H1 (cell line): ENCODE measurements at regions not wholly inside any gene's neighbourhood (a gene's known extent, or its start where the extent isn't known, plus 50 kb on each side); places are given as distances from the start of the nearest gene placed in this dataset.

ENCODE experiments used
- CTCF ChIA-PET: fragments of 300-600 bp; sonication (Branson Sonifier 250); formaldehyde crosslinking; loops from one replicate; lab custom pipeline; 2021; ENCODE audit not compliant: partially characterized antibody; lab: Charles Lee
- POLR2A ChIA-PET: fragments of 300-600 bp; sonication (Branson Sonifier 250); formaldehyde crosslinking; loops from one replicate; lab custom pipeline; 2021; ENCODE audit warnings: inconsistent platforms; ENCODE audit not compliant: partially characterized antibody; lab: Charles Lee
- DNase-seq, 2 experiments: peaks; one replicate each; pipeline versions ENCODE4 v3.0.0 to v3.0.0-alpha.2; 2010 to 2022; ENCODE audit warnings: low spot score in 2 of 2, low read depth in 1 of 2, mixed read lengths in 1 of 2
- FAIRE-seq: peaks from 2 replicates; lab custom pipeline; 2011; peaks lifted over from hg19 to GRCh38; lab: Jason Lieb, UNC
- H2AFZ ChIP-seq: 2 replicates; pipeline ENCODE4 v1.8.1; 2012; ENCODE audit warnings: low read length, inconsistent platforms
- H2AK5ac ChIP-seq: 2 replicates; pipeline ENCODE4 v1.6.1; 2013; ENCODE audit warnings: low read depth, low read length
- H2BK120ac ChIP-seq: replicated peaks from 2 replicates; pipeline ENCODE3; 2013; ENCODE audit warnings: low read depth, low read length, inconsistent platforms
- H2BK12ac ChIP-seq: 2 replicates; pipeline ENCODE4 v1.6.1; 2013; ENCODE audit warnings: low read depth, low read length
- H2BK15ac ChIP-seq: 2 replicates; pipeline ENCODE4 v1.6.1; 2013; ENCODE audit warnings: low read length
- H2BK20ac ChIP-seq: 2 replicates; pipeline ENCODE4 v1.6.1; 2013; ENCODE audit warnings: low read length
- H2BK5ac ChIP-seq: 2 replicates; pipeline ENCODE4 v1.6.1; 2013; ENCODE audit warnings: low read depth, low read length
- H3K14ac ChIP-seq: 2 replicates; pipeline ENCODE4 v1.6.1; 2013; ENCODE audit warnings: inconsistent platforms; ENCODE audit not compliant: insufficient read length
- H3K18ac ChIP-seq: 2 replicates; pipeline ENCODE4 v1.6.1; 2013; ENCODE audit warnings: low read length; ENCODE audit errors: extremely low read depth
- H3K23ac ChIP-seq: 2 replicates; pipeline ENCODE4 v1.6.1; 2013; ENCODE audit warnings: inconsistent platforms; ENCODE audit not compliant: insufficient read length
- H3K23me2 ChIP-seq: 2 replicates; pipeline ENCODE4 v1.6.1; 2013; ENCODE audit warnings: low read depth, low read length
- H3K27ac ChIP-seq: 2 replicates; pipeline ENCODE4 v1.6.1; 2011; ENCODE audit warnings: low read depth, low read length, inconsistent platforms
- H3K27me3 ChIP-seq, 4 experiments: replicated peaks in 1 of 4; 1 replicate in 1 of 4; 2 replicates in 3 of 4; pipeline versions ENCODE4 v1.6.1 to v1.8.1; 2011 to 2013; ENCODE audit warnings: low read length in 3 of 4, mild to moderate bottlenecking in 3 of 4, inconsistent platforms in 2 of 4, mixed read lengths in 2 of 4, moderate library complexity in 1 of 4; ENCODE audit not compliant: control insufficient read depth in 3 of 4, insufficient read depth in 3 of 4; ENCODE audit errors: extremely low read depth in 1 of 4
- H3K36me3 ChIP-seq, 4 experiments: 2 replicates each; pipeline versions ENCODE4 v1.6.1 to v1.8.1; 2011 to 2013; ENCODE audit warnings: mild to moderate bottlenecking in 4 of 4, low read length in 3 of 4, moderate library complexity in 2 of 4, control low read depth in 1 of 4, inconsistent platforms in 1 of 4; ENCODE audit not compliant: insufficient read depth in 4 of 4, control insufficient read depth in 2 of 4
- H3K4ac ChIP-seq: replicated peaks from 2 replicates; pipeline ENCODE3; 2013; ENCODE audit warnings: low read length, low read depth, mixed read lengths, inconsistent platforms; ENCODE audit not compliant: insufficient read length
- H3K4me1 ChIP-seq, 4 experiments: replicated peaks in 1 of 4; 1 replicate in 1 of 4; 2 replicates in 3 of 4; pipeline versions ENCODE4 v1.6.1 to v1.8.1; 2011 to 2013; ENCODE audit warnings: low read length in 3 of 4, inconsistent platforms in 2 of 4, mixed read lengths in 1 of 4; ENCODE audit not compliant: insufficient read depth in 4 of 4, control insufficient read depth in 3 of 4
- H3K4me2 ChIP-seq, 2 experiments: 2 replicates each; pipeline versions ENCODE4 v1.6.1 to v1.8.1; 2011 to 2013; ENCODE audit warnings: low read depth in 2 of 2, low read length in 2 of 2, control low read depth in 1 of 2, inconsistent platforms in 1 of 2, mild to moderate bottlenecking in 1 of 2; ENCODE audit not compliant: insufficient read depth in 1 of 2
- H3K4me3 ChIP-seq, 4 experiments: fragments of 200-600, 300-600 bp in 1 of 4; sonication (generic), shearing (Covaris generic), sonication (Bioruptor Twin) in 1 of 4; 2 replicates each; pipeline versions ENCODE4 v1.5.1 to v1.8.1; 2011 to 2016; ENCODE audit warnings: low read length in 4 of 4, low read depth in 3 of 4, control low read depth in 2 of 4, inconsistent platforms in 2 of 4, mild to moderate bottlenecking in 2 of 4, mixed read lengths in 1 of 4, moderate library complexity in 1 of 4; ENCODE audit not compliant: insufficient read depth in 2 of 4; ENCODE audit errors: extremely low read depth in 1 of 4
- H3K56ac ChIP-seq: replicated peaks from 2 replicates; pipeline ENCODE3; 2013; ENCODE audit warnings: low read depth, mild to moderate bottlenecking, mixed read lengths, low read length, inconsistent platforms; ENCODE audit not compliant: insufficient read length
- H3K79me1 ChIP-seq: 2 replicates; pipeline ENCODE4 v1.6.1; 2013; ENCODE audit warnings: low read depth, low read length, control low read depth
- H3K79me2 ChIP-seq, 2 experiments: 2 replicates each; pipeline versions ENCODE4 v1.6.1 to v1.8.1; 2012 to 2013; ENCODE audit warnings: low read length in 2 of 2, mild to moderate bottlenecking in 2 of 2, inconsistent platforms in 1 of 2; ENCODE audit not compliant: insufficient read depth in 2 of 2, control insufficient read depth in 1 of 2
- H3K9ac ChIP-seq, 4 experiments: replicated peaks in 1 of 4; 1 replicate in 1 of 4; 2 replicates in 3 of 4; pipeline versions ENCODE4 v1.6.1 to v1.8.1; 2011 to 2013; ENCODE audit warnings: low read depth in 3 of 4, low read length in 3 of 4, control low read depth in 2 of 4, mild to moderate bottlenecking in 2 of 4, moderate library complexity in 2 of 4, inconsistent platforms in 1 of 4; ENCODE audit errors: extremely low read depth in 1 of 4
- H3K9me3 ChIP-seq, 2 experiments: 2 replicates each; pipeline versions ENCODE4 v1.6.1 to v1.8.1; 2012 to 2013; ENCODE audit warnings: mild to moderate bottlenecking in 2 of 2, moderate library complexity in 2 of 2, control low read depth in 1 of 2, inconsistent platforms in 1 of 2, low read depth in 1 of 2, low read length in 1 of 2, mixed read lengths in 1 of 2; ENCODE audit not compliant: insufficient read depth in 2 of 2
- H4K20me1 ChIP-seq, 2 experiments: replicated peaks in 1 of 2; 2 replicates each; pipeline versions ENCODE3 to v1.8.1; 2011 to 2013; ENCODE audit warnings: inconsistent platforms in 2 of 2, low read length in 2 of 2, mild to moderate bottlenecking in 1 of 2; ENCODE audit not compliant: insufficient read depth in 2 of 2, control insufficient read depth in 1 of 2
- H4K5ac ChIP-seq: 2 replicates; pipeline ENCODE4 v1.6.1; 2013; ENCODE audit warnings: low read length, low read depth, mixed read lengths, inconsistent platforms; ENCODE audit not compliant: insufficient read length
- H4K8ac ChIP-seq: 2 replicates; pipeline ENCODE4 v1.8.0; 2013; ENCODE audit warnings: mild to moderate bottlenecking, moderate library complexity, low read length, inconsistent platforms; ENCODE audit not compliant: insufficient read depth; ENCODE audit errors: extremely low read depth
- H4K91ac ChIP-seq: replicated peaks from 2 replicates; pipeline ENCODE3; 2013; ENCODE audit warnings: low read length, mixed read lengths, inconsistent platforms; ENCODE audit not compliant: insufficient read length
- BCL11A ChIP-seq, 2 experiments: IDR thresholded peaks; one replicate each; pipeline ENCODE4 v1.6.1; 2011; ENCODE audit warnings: low read depth in 2 of 2, low read length in 2 of 2, mild to moderate bottlenecking in 2 of 2
- KDM5A ChIP-seq: fragments of 200-600 bp; IDR thresholded peaks from 2 replicates; pipeline ENCODE4 v1.7.1; 2012; ENCODE audit warnings: mild to moderate bottlenecking, low read length, inconsistent platforms, mixed read lengths
- WGBS, 2 experiments: shearing (Covaris generic) in 1 of 2; methylation state at CpG; one replicate each; pipeline versions ENCODE4 v1.1.6 to v1.1.7; 2013 to 2015; ENCODE audit warnings: low lambda C conversion rate in 2 of 2, mixed read lengths in 2 of 2, inconsistent platforms in 1 of 2, low coverage in 1 of 2, missing lambda C conversion rate in 1 of 2; ENCODE audit not compliant: insufficient replicate concordance in 2 of 2, insufficient coverage in 1 of 2, insufficient read length in 1 of 2; ENCODE audit errors: extremely low coverage in 1 of 2, missing lambda C conversion rate in 1 of 2; 5-methylcytosine and 5-hydroxymethylcytosine counted together

DNA sequence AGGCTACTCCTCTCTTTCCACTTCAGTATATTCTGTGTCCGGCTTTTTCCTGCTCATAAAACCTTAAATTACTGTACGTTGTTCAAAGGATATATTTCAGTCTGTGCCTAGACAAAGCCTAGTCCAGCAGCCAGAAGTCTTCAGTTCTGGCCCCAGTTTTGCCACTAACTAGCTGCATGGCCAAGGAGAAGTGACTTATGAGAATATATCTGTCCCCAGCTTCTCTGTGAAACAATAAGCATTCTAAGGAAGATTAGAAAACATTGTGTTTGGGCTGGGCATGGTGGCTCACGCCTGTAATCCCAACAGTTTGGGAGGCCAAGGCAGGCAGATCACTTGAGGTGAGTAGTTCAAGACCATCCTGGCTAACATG lies 105.0 kb upstream of the HDAC9 start:
- FAIRE-seq (no peak), DNase-seq (no peak)
- CTCF ChIA-PET: interaction anchor here (0.6 to 1.5 kb wide), 4 partner anchors 32 to 915 kb away, joined by 3 to 4 read pairs (median 3); no protein-coding TSS in a partner anchor
- Histone ChIP-seq H3K18ac (no peak overlapping the region), H3K14ac (no peak overlapping the region), H3K4me2 (no peak overlapping the region), H3K27ac (no peak overlapping the region), H3K79me2 (no peaks in the 10 kb centered on the region), H2AFZ (no peak overlapping the region), H4K5ac (no peak overlapping the region), H2BK15ac (no peak overlapping the region), H2BK12ac (no peak overlapping the region), H3K4me3 (no peak overlapping the region), H3K36me3 (no peaks in the 10 kb centered on the region), H4K20me1 (no peaks in the 10 kb centered on the region), H2BK120ac (no peak overlapping the region), H3K79me1 (no peaks in the 10 kb centered on the region), H3K23ac (no peak overlapping the region), H3K4me1 (no peaks in the 10 kb centered on the region), H3K9ac (no peak overlapping the region), H2BK20ac (no peak overlapping the region), H3K27me3 (peaks cover 0 to 1% (median 0%) of the 10 kb centered on the region in 4 experiments; a peak in 1 of 7 replicates), H4K8ac (no peak overlapping the region), H4K91ac (no peak overlapping the region), H3K4ac (no peak overlapping the region), H2BK5ac (no peak overlapping the region), H3K56ac (no peak overlapping the region), H3K9me3 (no peaks in the 10 kb centered on the region), H2AK5ac (no peak overlapping the region), H3K23me2 (no peaks in the 10 kb centered on the region)
- WGBS, 2 experiments: 88% methylated on average over 3 of the region's 3 CpGs; no CpG with 5 or more reads in 1 of the 2 experiments
- POLR2A ChIA-PET: interaction anchor here (0.6 kb wide), 1 partner anchor 388 kb away, joined by 3 read pairs; no protein-coding TSS in a partner anchor
- TF ChIP-seq KDM5A (no peak), BCL11A (IDR thresholded peaks at IDR 0.05; ENCODE audit: low read depth in 2 of 2, low read length in 2 of 2) (no peak)
